ENCODE measurements at regions not wholly inside any gene's neighbourhood (a gene's known extent, or its start where the extent isn't known, plus 50 kb on each side); places are given as distances from the start of the nearest gene placed in this dataset.

- H3K4me1 ChIP-seq (ENCODE audit: control extremely low read depth in 1 of 4, control insufficient read depth in 4 of 4, insufficient read depth in 4 of 4, low read length in 3 of 4), result no peaks in the 10 kb centered on the region
- H3K27ac ChIP-seq (ENCODE audit: insufficient read depth in 1 of 2, low read depth in 1 of 2, low read length in 2 of 2, poor library complexity in 1 of 2, severe bottlenecking in 2 of 2), result no peak overlapping the region
- H3K9me3 ChIP-seq (ENCODE audit: control extremely low read depth in 1 of 5, control insufficient read depth in 4 of 5, insufficient read depth in 2 of 5, low read depth in 1 of 5, low read length in 4 of 5), result peaks cover 0 to 3% (median 1%) of the 10 kb centered on the region in 5 experiments
- DNase-seq, result no peak
- POLR2A ChIA-PET, result no interaction called here
- 91% methylated on average over 9 of the region's 9 CpGs for WGBS (ENCODE audit: insufficient coverage)
- H3K36me3 ChIP-seq (ENCODE audit: control insufficient read depth in 4 of 4, insufficient read depth in 4 of 4, low read length in 3 of 4), result no peaks in the 10 kb centered on the region
- H3K27me3 ChIP-seq (replicated peaks in 2 of 5; ENCODE audit: control insufficient read depth in 4 of 5, insufficient read depth in 5 of 5, low read length in 4 of 5), result peaks cover 0 to 3% (median 2%) of the 10 kb centered on the region in 5 experiments
- H3K4me3 ChIP-seq (ENCODE audit: control insufficient read depth in 1 of 7, extremely low read depth in 1 of 7, insufficient read depth in 4 of 7, low read depth in 2 of 7, low read length in 6 of 7), result no peak overlapping the region
- CTCF ChIA-PET, result no interaction called here
These were observed 136.2 kb upstream of the CTBP2 start for GRCh38 chr10:125296598-125296997.

DNA sequence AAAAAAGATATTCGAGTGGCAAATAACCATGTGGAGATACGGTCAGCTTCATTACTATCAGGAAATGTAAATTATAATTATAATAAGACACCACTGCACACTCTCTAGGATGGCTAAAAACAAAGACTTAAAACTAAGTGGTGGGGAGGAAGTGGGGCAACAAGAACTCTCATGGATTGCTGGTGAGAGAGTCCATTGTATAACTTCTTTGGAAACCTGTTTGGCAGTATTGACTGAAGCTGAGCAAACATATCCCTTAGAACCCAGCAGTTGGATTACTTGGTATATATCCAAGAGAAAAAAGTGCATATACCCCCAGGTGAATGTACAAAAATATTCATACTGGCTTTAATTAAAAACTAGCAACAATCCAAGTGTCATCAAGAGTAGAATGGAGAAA, 133.7 kb upstream of the CTBP2 start:
- peaks cover 0 to 5% (median 3%) of the 10 kb centered on the region in 5 experiments for H3K9me3 ChIP-seq (ENCODE audit: control extremely low read depth in 1 of 5, control insufficient read depth in 4 of 5, insufficient read depth in 2 of 5, low read depth in 1 of 5, low read length in 4 of 5)
- ChIA-PET POLR2A (no interaction called here), CTCF (no interaction called here)
- no peak for DNase-seq
- no peaks in the 10 kb centered on the region for H3K4me1 ChIP-seq (ENCODE audit: control extremely low read depth in 1 of 4, control insufficient read depth in 4 of 4, insufficient read depth in 4 of 4, low read length in 3 of 4)
- no peak overlapping the region for H3K4me3 ChIP-seq (ENCODE audit: control insufficient read depth in 1 of 7, extremely low read depth in 1 of 7, insufficient read depth in 4 of 7, low read depth in 2 of 7, low read length in 6 of 7)
- H3K27ac ChIP-seq (ENCODE audit: insufficient read depth in 1 of 2, low read depth in 1 of 2, low read length in 2 of 2, poor library complexity in 1 of 2, severe bottlenecking in 2 of 2), result no peak overlapping the region
- peaks cover 0 to 2% (median 0%) of the 10 kb centered on the region in 5 experiments for H3K27me3 ChIP-seq (replicated peaks in 2 of 5; ENCODE audit: control insufficient read depth in 4 of 5, insufficient read depth in 5 of 5, low read length in 4 of 5)
- WGBS (ENCODE audit: insufficient coverage), result no CpG with 5 or more reads among the region's 2 CpGs
- no peaks in the 10 kb centered on the region for H3K36me3 ChIP-seq (ENCODE audit: control insufficient read depth in 4 of 4, insufficient read depth in 4 of 4, low read length in 3 of 4)

- peaks cover 0 to 2% (median 0%) of the 10 kb centered on the region in 5 experiments for H3K27me3 ChIP-seq (replicated peaks in 2 of 5; ENCODE audit: control insufficient read depth in 4 of 5, insufficient read depth in 5 of 5, low read length in 4 of 5)
- no peak overlapping the region for H3K27ac ChIP-seq (ENCODE audit: insufficient read depth in 1 of 2, low read depth in 1 of 2, low read length in 2 of 2, poor library complexity in 1 of 2, severe bottlenecking in 2 of 2)
- no peaks in the 10 kb centered on the region for H3K4me1 ChIP-seq (ENCODE audit: control extremely low read depth in 1 of 4, control insufficient read depth in 4 of 4, insufficient read depth in 4 of 4, low read length in 3 of 4)
- H3K36me3 ChIP-seq (ENCODE audit: control insufficient read depth in 4 of 4, insufficient read depth in 4 of 4, low read length in 3 of 4), result no peaks in the 10 kb centered on the region
- CTCF ChIA-PET, result no interaction called here
- H3K9me3 ChIP-seq (ENCODE audit: control extremely low read depth in 1 of 5, control insufficient read depth in 4 of 5, insufficient read depth in 2 of 5, low read depth in 1 of 5, low read length in 4 of 5), result peaks cover 0 to 5% (median 3%) of the 10 kb centered on the region in 5 experiments
- no peak overlapping the region for H3K4me3 ChIP-seq (ENCODE audit: control insufficient read depth in 1 of 7, extremely low read depth in 1 of 7, insufficient read depth in 4 of 7, low read depth in 2 of 7, low read length in 6 of 7)
- no peak for DNase-seq
- 93% methylated on average over 6 of the region's 9 CpGs for WGBS (ENCODE audit: insufficient coverage)
- POLR2A ChIA-PET, result no interaction called here
These were observed 131.5 kb upstream of the CTBP2 start for GRCh38 chr10:125291836-125292235.

GRCh38 chr10:125289461-125289860, 129.1 kb upstream of the CTBP2 start:
- no peak for DNase-seq
- CTCF ChIA-PET, result no interaction called here
- POLR2A ChIA-PET, result no interaction called here

GRCh38 chr10:125284875-125285597, 124.7 kb upstream of the CTBP2 start:
- WGBS (ENCODE audit: insufficient coverage), result 94% methylated on average over 2 of the region's 6 CpGs
- no peaks in the 10 kb centered on the region for H3K27me3 ChIP-seq (replicated peaks in 2 of 5; ENCODE audit: control insufficient read depth in 4 of 5, insufficient read depth in 5 of 5, low read length in 4 of 5)
- CTCF ChIA-PET, result interaction anchor here (0.8 kb wide), 1 partner anchor 10 kb away, joined by 3 read pairs; no protein-coding TSS in a partner anchor
- POLR2A ChIA-PET, result no interaction called here
- H3K27ac ChIP-seq (ENCODE audit: insufficient read depth in 1 of 2, low read depth in 1 of 2, low read length in 2 of 2, poor library complexity in 1 of 2, severe bottlenecking in 2 of 2), result no peak overlapping the region
- H3K36me3 ChIP-seq (ENCODE audit: control insufficient read depth in 4 of 4, insufficient read depth in 4 of 4, low read length in 3 of 4), result no peaks in the 10 kb centered on the region
- H3K4me1 ChIP-seq (ENCODE audit: control extremely low read depth in 1 of 4, control insufficient read depth in 4 of 4, insufficient read depth in 4 of 4, low read length in 3 of 4), result no peaks in the 10 kb centered on the region
- DNase-seq, result no peak
- no peak overlapping the region for H3K4me3 ChIP-seq (ENCODE audit: control insufficient read depth in 1 of 7, extremely low read depth in 1 of 7, insufficient read depth in 4 of 7, low read depth in 2 of 7, low read length in 6 of 7)
- H3K9me3 ChIP-seq (ENCODE audit: control extremely low read depth in 1 of 5, control insufficient read depth in 4 of 5, insufficient read depth in 2 of 5, low read depth in 1 of 5, low read length in 4 of 5), result peaks cover 0 to 2% (median 0%) of the 10 kb centered on the region in 5 experiments

More at GRCh38 chr10:125289461-125289860, 129.1 kb upstream of the CTBP2 start:
- peaks cover 0 to 2% (median 0%) of the 10 kb centered on the region in 5 experiments for H3K27me3 ChIP-seq (replicated peaks in 2 of 5; ENCODE audit: control insufficient read depth in 4 of 5, insufficient read depth in 5 of 5, low read length in 4 of 5)
- WGBS (ENCODE audit: insufficient coverage), result no CpG with 5 or more reads among the region's 1 CpG
- no peaks in the 10 kb centered on the region for H3K36me3 ChIP-seq (ENCODE audit: control insufficient read depth in 4 of 4, insufficient read depth in 4 of 4, low read length in 3 of 4)
- no peak overlapping the region for H3K4me3 ChIP-seq (ENCODE audit: control insufficient read depth in 1 of 7, extremely low read depth in 1 of 7, insufficient read depth in 4 of 7, low read depth in 2 of 7, low read length in 6 of 7)
- peaks cover 0 to 3% (median 0%) of the 10 kb centered on the region in 5 experiments for H3K9me3 ChIP-seq (ENCODE audit: control extremely low read depth in 1 of 5, control insufficient read depth in 4 of 5, insufficient read depth in 2 of 5, low read depth in 1 of 5, low read length in 4 of 5)
- no peaks in the 10 kb centered on the region for H3K4me1 ChIP-seq (ENCODE audit: control extremely low read depth in 1 of 4, control insufficient read depth in 4 of 4, insufficient read depth in 4 of 4, low read length in 3 of 4)
- H3K27ac ChIP-seq (ENCODE audit: insufficient read depth in 1 of 2, low read depth in 1 of 2, low read length in 2 of 2, poor library complexity in 1 of 2, severe bottlenecking in 2 of 2), result no peak overlapping the region

DNA sequence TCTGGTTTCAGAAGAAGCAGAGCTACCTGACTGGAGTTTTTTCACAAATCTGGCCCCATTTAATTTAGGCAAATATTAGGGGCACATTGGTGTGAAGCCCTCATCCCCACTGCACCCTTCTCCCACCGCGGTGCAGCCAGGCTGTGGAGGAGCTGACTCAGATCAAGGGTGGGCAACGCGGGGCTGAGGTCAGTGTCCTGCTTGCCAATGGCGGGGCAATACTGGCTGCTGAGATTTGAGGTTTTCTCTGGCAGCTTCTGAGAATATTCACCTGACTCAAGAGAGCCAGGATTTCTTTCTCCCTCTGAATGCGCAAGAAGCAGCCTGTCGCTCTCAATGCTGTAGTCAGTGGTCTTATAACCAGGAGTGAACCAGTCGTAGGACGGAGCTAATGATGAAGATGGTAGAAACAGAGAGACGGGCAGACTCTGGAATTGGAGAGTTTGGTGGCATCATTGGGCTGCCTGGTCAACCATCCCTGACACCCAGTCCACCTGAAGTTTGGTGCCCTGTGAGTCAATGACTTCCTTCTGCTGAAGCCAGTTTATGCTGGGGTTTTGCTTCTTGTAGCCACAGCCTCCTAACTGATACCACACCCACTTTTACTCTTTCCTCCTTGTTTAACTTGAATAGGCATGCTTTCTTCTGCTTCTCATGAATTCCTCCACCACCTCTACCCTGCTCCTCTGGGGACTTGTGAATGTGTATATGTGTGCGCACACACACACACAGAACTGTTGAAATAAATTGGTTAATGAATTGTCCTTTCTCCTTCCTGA, 123.7 kb upstream of the CTBP2 start:
- Histone ChIP-seq H3K9me3 (ENCODE audit: control extremely low read depth in 1 of 5, control insufficient read depth in 4 of 5, insufficient read depth in 2 of 5, low read depth in 1 of 5, low read length in 4 of 5) (no peaks in the 10 kb centered on the region), H3K4me1 (ENCODE audit: control extremely low read depth in 1 of 4, control insufficient read depth in 4 of 4, insufficient read depth in 4 of 4, low read length in 3 of 4) (no peaks in the 10 kb centered on the region), H3K36me3 (ENCODE audit: control insufficient read depth in 4 of 4, insufficient read depth in 4 of 4, low read length in 3 of 4) (no peaks in the 10 kb centered on the region), H3K27ac (ENCODE audit: insufficient read depth in 1 of 2, low read depth in 1 of 2, low read length in 2 of 2, poor library complexity in 1 of 2, severe bottlenecking in 2 of 2) (no peak overlapping the region), H3K4me3 (ENCODE audit: control insufficient read depth in 1 of 7, extremely low read depth in 1 of 7, insufficient read depth in 4 of 7, low read depth in 2 of 7, low read length in 6 of 7) (no peak overlapping the region), H3K27me3 (replicated peaks in 2 of 5; ENCODE audit: control insufficient read depth in 4 of 5, insufficient read depth in 5 of 5, low read length in 4 of 5) (no peaks in the 10 kb centered on the region)
- CTCF ChIA-PET, result interaction anchor here (0.8 kb wide), 1 partner anchor 9 kb away, joined by 3 read pairs; no protein-coding TSS in a partner anchor
- no peak for DNase-seq
- 96% methylated on average over 10 of the region's 11 CpGs for WGBS (ENCODE audit: insufficient coverage)
- POLR2A ChIA-PET, result no interaction called here

Data from common myeloid progenitor, CD34-positive (primary cell).